C4-2B (cell line): ENCODE measurements at regions not wholly inside any gene's neighbourhood (a gene's known extent, or its start where the extent isn't known, plus 50 kb on each side); places are given as distances from the start of the nearest gene placed in this dataset.

Experiments used
- H3K27ac ChIP-seq: fragments of 450-650 bp; 2 replicates; pipeline ENCODE4 v1.5.1; 2017
- ZFX ChIP-seq: fragments of 450-650 bp; IDR thresholded peaks from 2 replicates; pipeline ENCODE4 v1.6.1; 2017
- TF ChIP-seq, protein P1 (sequence below): fragments of 450-650 bp; conservative IDR thresholded peaks from 2 replicates; pipeline ENCODE4 v1.5.1; 2017; ENCODE audit warnings: mild to moderate bottlenecking

DNA sequence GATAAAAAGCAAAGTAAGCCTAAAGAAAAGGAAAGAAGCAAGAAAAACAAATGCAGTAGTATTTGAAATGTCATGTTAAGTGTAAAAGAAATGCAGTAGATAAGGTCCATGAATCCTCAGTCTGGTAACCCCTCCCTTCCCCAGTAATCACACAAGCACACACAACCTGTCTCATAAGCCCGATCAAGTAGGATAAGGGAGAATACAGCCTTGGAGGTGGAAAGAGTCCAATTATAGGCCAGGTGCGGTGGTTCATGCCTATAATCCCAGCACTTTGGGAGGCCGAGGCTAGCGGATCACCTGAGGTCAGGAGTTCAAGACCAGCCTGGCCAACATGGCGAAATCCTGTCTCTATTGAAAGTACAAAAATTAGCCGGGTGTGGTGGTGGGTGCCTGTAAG lies 117.9 kb downstream of the GADD45G start:
- TF ChIP-seq ZFX = no peak
- TF ChIP-seq, protein P1, sequence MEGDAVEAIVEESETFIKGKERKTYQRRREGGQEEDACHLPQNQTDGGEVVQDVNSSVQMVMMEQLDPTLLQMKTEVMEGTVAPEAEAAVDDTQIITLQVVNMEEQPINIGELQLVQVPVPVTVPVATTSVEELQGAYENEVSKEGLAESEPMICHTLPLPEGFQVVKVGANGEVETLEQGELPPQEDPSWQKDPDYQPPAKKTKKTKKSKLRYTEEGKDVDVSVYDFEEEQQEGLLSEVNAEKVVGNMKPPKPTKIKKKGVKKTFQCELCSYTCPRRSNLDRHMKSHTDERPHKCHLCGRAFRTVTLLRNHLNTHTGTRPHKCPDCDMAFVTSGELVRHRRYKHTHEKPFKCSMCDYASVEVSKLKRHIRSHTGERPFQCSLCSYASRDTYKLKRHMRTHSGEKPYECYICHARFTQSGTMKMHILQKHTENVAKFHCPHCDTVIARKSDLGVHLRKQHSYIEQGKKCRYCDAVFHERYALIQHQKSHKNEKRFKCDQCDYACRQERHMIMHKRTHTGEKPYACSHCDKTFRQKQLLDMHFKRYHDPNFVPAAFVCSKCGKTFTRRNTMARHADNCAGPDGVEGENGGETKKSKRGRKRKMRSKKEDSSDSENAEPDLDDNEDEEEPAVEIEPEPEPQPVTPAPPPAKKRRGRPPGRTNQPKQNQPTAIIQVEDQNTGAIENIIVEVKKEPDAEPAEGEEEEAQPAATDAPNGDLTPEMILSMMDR = no peak
- H3K27ac ChIP-seq = no peak overlapping the region

DNA sequence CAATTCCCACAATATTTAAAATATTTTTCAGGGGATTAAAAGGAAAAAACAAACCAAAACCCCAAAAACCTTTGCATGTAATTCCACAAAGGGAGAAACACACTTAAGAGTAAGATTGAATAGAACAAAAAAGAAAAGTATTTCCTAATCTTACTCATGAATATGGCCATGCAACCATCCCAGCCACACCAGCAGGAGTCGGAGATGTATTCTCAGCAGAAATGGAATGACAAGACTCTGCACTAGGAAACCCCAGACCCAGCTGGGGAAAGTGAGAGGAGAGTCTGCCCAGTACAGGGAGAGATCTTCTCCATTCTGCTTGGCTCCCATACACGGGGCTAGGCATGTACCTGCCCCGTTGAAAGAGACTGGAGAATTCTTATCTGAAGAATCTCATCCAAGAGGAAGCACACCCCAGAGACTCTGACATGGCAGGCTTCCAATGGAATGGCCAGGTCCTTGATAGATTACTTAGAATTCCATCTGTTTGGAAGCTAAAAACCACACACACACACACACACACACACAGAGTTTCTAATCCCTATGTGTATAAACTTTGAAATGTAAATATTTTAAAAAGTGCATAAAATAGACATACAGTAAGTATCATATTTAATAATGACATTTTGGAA lies 118.8 kb downstream of the GADD45G start:
- TF ChIP-seq, protein P1 = no peak
- TF ChIP-seq ZFX = no peak
- no peak overlapping the region for H3K27ac ChIP-seq

DNA sequence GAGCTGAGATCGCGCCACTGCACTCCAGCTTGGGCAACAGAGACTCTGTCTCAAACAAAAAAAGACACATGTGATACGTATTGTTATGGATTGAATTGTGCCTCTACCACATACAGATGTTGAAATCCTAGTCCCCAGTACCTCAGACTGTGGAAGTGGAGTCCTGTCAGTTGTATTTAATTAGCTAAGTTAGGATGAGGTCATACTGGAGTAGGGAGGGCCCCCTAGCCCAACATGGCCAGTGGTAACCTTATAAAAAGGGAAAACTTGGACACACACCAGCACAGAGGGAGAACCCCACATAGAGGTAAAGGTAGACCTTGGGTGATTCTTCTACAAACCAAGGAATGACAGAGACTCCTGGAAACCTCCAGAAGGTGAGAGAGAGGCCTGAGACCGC lies 119.8 kb downstream of the GADD45G start:
- TF ChIP-seq, protein P1 = no peak
- no peak for TF ChIP-seq ZFX
- H3K27ac ChIP-seq = no peak overlapping the region

DNA sequence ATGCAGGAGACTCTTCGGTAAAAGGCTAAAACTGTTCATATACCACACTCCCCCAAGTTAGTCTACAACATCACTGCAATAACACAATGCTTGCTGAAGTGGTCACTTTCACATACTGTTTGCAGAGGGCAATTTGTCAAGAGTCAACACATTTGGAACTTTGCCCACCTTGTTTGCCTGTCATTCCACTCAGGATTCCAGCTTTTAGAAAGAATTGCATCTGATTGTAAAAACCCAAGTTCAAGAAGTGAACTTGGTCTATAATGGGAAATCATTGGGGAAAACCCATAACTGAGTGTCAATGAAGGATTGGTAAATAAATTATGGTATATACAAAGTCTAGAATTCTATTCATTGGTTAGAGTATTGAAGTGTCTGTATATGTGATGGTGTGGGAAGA lies 120.5 kb downstream of the GADD45G start:
- no peak for TF ChIP-seq ZFX
- TF ChIP-seq, protein P1 = no peak
- H3K27ac ChIP-seq = no peak overlapping the region

DNA sequence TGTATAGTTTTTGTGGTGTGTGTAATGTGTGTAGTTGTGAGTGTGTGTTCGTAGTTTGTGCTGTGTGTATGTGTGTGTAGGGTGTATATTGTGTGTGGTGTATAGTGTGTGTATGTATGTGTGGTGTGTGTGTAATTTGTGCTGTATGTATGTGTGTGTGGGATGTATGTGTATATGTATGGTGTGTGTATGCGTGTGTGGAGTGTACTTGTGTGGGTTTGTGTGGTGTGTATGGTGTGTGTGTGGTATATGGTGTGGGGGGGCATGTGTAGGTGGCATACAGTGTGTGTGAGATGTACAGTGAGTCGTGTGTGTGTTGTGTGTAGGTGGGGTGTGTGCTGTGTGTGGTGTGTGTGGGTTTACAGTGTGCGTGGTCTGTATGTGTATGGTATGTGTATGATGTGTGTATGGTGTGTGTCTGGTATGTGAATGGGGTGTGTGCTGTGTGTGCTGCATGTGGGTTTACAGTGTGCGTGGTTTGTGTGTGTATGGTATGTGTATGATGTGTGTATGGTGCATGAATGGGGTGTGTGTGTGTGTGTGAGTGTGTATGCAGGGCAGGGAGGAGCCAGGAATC lies 125.2 kb downstream of the GADD45G start:
- no peak for TF ChIP-seq ZFX
- TF ChIP-seq, protein P1 = no peak
- no peak overlapping the region for H3K27ac ChIP-seq

DNA sequence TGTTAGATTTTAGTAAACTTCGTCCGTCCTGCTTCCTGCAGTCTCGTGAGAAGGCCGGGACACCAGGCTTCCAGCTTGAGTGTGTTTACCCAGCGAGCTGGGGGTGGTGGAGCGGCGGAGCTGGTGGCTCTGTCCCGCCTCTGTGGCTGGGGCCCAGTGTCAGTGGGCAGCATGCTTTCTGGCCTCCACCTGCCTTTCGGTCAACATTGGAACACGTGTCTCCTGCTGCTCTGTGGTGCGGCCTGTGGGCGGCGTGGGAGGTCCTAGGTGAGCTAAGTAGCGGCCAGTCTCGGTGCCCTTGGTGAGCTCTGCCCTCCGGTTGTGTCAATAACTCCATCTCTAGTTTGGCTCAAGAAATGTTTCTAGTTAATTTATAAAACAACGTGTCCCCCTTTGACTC lies 125.9 kb downstream of the GADD45G start:
- TF ChIP-seq ZFX = no peak
- TF ChIP-seq, protein P1 = no peak
- H3K27ac ChIP-seq = no peak overlapping the region

DNA sequence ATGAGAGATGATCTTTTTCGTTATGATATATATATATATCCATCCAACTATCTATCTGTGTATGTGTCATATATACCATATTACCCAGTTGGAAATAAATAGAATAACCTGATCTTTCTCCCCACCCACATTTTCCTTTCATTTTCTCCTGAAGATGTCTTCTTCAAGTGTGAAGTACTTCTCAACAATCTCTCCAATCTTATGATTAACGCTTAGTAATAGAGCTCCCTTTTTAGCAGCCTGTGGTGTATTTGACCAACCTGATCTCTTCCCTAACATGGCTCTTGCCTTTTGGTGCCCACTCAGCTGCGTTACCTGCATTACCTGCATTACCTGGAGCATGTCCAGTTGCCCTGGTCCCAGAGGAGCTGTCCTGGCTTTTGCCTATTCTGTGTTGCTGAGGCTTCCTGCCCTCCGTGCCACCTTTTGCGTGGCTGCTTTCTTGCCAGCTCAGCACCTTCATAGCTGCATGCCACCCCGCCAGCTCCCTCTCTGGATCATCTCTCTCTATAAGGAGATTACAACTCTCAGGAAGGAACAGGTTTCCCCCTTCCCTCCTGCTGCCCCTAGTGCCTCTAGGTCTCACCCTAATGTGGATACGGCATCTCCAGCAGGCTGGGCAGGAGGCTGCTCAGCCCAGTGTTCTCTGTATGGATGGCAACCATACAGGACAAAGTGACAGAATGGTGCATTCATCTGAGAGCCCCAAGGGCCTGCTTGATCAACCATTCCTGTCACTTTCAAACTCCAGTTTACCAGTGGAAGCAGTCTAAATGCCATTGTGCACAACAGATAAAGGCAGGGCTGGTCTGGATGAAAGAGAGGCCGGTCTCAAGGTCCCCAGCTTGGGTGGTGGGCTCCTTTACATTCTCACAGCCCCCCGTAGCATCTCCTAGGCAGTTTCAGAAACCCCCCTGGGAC lies 126.7 kb downstream of the GADD45G start:
- H3K27ac ChIP-seq = peak overlapping the region; percentile 65
- no peak for TF ChIP-seq ZFX
- TF ChIP-seq, protein P1 = no peak
